ENCODE measurements at regions not wholly inside any gene's neighbourhood (a gene's known extent, or its start where the extent isn't known, plus 50 kb on each side); places are given as distances from the start of the nearest gene placed in this dataset.

- TF ChIP-seq CTCF (optimal IDR thresholded peaks at IDR 0.05 in 1 of 3, IDR thresholded peaks at IDR 0.05 in 1 of 3, conservative IDR thresholded peaks at IDR 0.05 in 1 of 3; ENCODE audit: extremely low read depth in 1 of 3, insufficient read depth in 2 of 3, low read length in 3 of 3) = no peak
- no peak for TF ChIP-seq EZH2 (IDR thresholded peaks at IDR 0.05; ENCODE audit: low read length)
Observed at GRCh38 chr1:229984310-229984991, 82.6 kb upstream of the GALNT2 start.

Measured in keratinocyte (primary cell).